Putamen (tissue), 1 donor: ENCODE measurements at regions not wholly inside any gene's neighbourhood (a gene's known extent, or its start where the extent isn't known, plus 50 kb on each side); places are given as distances from the start of the nearest gene placed in this dataset.

ENCODE experiments used
- DNase-seq: peaks from one replicate; pipeline ENCODE4 v3.0.0-alpha.2; 2016; ENCODE audit warnings: low spot score

DNA sequence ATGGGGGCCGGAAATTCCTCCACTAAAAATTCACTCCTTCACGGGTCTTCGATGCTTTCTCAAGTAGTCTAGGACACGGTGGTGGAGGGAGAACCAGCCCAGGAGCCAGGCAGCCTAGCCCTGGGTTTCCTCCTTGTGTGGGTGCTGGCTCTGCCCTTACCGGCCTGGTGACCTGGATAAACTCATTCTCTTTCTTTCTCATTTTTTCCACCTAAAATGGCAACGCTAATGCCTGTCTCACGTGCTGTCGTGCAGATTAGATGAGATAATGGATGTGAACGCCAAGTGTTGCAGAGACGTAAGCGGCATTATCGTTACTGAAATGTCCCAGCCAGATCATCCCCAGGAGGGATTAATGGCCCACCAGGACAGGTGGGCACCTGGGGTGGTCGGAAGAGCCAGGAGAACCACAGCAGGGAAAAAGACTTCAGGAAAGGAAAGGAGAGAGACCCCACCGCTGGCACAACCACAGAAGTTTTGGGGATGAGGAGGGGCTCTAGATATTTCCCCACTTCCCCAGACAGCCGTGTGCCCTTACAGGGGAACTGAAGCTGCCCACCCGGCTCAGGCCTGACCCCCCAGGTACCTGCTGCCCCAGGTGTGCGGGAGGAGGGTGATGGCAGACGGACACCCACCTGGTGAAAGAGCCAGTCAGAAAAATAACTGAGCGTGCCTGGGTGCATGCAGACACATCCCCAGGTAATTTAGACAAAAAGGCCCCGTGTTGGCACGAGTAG lies 100.8 kb upstream of the ASAP2 start:
- DNase-seq: no peak

DNA sequence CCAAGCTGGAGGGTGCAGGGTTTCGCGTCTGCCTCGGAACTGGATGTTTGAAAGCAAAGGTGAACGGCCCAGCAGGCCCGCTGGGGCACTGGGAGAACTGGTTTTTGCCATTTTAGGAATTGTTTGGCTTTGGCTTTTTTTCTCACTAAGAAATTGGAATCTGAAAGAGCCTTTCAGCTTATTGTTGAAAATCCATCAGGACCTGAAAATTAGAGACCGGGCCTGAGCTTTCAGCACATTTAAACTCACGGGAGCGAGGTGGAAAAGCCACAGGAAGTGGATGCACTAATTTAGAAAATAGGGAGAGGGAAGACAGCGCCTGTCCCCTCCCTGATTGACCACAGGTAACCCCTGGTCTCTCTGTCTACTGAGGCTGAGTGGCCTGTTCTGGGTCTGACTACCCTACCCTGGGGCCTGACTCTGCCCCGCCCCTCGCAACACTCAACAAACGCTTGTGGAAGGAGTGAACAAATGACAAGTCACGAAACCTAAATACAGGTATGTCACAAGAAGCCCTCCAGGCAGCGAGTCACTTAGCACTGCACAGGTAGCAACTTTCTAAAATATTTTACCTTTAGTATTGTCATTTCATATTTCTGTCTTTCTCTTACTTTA lies 100.3 kb upstream of the MBOAT2 start:
- no peak for DNase-seq

GRCh38 chr2:9102861-9103662 lies 99.6 kb upstream of the MBOAT2 start:
- no peak for DNase-seq

DNA sequence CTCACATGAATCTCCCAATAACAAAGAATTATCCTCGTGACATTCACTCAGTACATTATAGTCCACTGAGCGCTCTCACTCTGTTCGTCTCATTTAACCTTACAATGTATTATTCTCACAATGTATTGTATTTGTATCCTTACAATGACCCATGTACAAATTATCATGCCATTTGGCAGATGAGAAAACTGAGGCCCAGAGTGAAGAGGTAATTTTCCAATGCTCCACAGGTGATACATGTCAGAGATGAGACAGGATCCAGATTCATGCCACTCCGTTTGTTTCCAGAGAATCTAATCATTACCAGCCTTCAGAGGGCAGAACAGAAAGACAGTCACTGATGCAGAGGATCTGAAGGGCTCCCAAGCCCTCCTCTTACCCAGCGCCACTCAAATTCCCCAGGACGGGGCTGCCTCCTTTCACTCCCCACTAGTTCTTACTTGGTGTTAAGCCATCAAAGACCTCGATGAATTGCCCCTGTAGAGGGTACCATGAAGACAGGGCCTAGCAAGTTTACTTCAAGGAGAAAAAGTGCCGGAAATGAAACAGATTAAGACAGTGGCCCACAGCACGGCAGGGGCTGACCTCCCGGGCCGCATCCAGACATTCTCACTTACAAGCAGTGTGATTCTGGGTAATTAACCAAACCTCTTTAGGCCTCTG lies 98.4 kb upstream of the MBOAT2 start:
- no peak for DNase-seq

- DNase-seq: no peak
Measured at GRCh38 chr2:9100080-9100876, 96.8 kb upstream of the MBOAT2 start.

DNA sequence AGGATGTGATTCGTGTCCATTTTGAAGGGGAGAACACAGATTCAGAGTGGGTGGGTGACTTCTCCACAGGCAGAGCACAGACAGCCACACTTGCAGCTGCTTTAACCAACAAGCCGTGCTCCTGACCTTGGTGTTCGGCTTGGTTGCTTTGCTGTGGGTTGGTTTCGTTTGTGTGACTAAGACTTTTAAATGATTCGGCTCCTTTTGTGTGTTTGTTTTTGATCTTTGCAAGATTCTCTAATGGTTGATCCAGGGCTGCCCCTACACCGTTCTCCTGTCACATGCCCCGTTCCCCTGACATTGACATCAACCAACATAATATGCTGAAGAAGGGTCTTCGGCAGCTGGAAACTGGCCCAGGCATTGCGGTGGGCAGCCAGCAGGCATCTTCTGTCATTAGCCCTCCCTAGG lies 95.9 kb upstream of the MBOAT2 start:
- DNase-seq: no peak

DNA sequence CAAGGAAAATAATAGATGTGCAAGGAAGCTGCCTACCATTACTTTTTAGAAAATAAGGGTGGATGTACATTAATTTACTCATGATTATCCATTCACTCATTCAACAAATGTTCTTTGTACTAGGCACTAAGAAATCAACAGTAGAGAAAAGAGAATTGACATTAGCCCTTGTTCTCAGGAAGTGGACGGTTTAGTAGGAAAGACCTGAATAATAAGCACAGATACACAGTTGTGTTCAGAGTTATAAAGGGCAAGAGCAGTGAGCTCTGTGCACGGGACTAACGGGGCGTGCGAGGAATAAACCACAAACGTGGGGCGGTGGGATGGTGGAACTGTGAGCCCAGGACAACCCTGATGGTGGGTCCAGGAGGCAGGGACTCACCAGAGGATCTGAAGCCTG lies 94.4 kb upstream of the MBOAT2 start:
- DNase-seq: no peak

GRCh38 chr2:9097239-9097638 lies 93.8 kb upstream of the MBOAT2 start:
- DNase-seq: no peak

GRCh38 chr2:9096761-9097160 lies 93.3 kb upstream of the MBOAT2 start:
- DNase-seq: no peak

- DNase-seq: peak; percentile 58
Measured at GRCh38 chr2:9095690-9096089, 92.2 kb upstream of the MBOAT2 start.

DNA sequence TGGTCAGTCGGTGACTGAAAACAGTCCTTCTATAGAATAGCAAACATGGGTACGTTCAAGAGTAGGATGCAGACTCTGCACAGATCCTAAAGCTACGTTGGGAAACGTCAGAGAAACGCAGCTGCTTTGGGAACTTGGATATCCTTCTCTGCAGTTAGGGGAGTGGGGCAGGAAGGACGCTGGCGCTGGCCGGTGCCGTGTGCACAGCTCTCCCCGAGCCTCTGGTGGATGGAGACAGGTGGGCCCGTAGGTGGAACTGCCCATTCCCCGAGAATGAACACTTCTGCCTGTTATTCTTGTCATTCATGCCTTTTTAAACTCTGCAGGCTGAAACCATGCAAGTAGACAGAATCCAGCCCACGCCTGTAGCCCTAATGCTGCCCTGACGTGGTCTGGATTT lies 91.7 kb upstream of the MBOAT2 start:
- DNase-seq: no peak

DNA sequence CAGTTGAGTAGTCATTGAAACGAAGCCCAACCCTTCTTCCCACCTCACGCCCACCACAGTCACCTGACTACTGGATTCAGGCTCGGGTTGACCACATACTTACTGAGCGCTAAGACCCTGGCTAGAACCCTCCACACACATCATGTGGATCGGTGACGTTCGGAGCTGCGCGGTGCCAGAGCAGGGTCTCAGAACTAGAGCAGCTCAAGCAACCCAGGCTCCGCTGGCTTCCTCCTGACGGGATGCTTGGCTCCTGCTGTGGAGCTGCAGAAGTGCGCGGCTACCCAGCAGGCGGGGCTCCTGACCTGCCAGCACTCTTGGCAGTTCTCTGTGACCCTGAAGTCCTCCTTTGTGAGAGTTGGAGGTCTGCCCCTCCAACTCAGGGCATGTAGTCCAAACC lies 90.6 kb upstream of the MBOAT2 start:
- peak; percentile 21 for DNase-seq

- no peak for DNase-seq
Measured at GRCh38 chr2:9093324-9093723, 89.8 kb upstream of the MBOAT2 start.

DNA sequence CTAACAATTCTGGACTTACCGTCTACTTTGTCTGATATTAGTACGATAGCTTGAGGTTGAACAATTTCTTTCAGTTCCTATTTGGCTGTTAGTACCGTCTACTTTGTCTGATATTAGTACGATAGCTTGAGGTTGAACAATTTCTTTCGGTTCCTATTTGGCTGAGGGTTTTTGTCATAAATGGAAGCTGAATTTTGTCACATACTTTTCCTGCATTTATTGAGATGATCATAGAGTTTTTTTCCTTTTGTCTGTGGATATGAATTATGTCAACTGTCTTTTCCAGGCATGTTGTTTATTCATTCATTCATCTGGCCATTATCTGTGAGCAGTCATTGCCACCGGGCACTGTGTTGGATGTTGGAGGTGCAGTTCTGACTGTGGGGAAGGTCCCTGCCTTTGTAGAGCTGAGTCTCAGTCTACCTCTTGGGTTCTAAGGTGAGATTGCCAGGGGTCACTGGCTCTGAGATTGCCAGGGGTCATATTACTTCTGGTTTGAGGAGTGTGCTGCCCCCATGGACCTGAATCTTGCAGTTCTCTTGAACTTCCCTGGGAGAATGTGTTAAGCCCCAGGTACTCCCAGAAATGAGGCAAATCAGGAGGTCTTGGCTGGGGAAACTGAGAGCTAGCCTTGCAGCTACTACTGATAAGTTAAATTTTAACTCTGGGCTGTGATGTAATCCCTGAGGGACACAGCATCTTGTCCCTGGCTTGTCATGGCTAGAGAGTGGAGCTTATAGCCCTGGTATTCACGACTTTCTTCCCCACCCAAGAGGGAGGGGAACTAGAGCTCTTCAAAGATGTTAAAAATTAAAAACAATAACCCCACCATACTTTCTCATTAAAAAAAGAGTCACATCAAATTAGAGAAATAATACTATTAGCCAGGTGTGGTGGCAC lies 89.1 kb upstream of the MBOAT2 start:
- DNase-seq: no peak

DNA sequence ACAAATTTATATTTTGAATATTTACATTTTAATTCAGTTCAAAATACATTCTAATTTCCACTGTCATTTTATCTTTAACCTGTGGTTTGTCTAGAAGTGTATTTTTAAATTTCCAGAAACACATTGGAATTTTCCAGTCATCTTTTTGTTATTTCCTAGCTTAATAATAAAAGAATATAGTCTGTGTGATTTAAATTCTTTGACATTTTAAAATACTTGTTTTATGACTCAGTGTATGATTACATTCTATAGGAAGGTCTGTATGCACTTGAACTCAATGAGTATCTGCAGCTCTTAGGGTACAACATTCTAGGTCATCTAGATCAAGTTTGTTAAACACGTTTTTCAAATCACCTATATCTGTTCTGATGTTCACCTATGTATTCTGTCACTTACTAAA lies 88.3 kb upstream of the MBOAT2 start:
- DNase-seq: no peak

- DNase-seq: no peak
Measured at GRCh38 chr2:9089831-9090230, 86.3 kb upstream of the MBOAT2 start.

DNA sequence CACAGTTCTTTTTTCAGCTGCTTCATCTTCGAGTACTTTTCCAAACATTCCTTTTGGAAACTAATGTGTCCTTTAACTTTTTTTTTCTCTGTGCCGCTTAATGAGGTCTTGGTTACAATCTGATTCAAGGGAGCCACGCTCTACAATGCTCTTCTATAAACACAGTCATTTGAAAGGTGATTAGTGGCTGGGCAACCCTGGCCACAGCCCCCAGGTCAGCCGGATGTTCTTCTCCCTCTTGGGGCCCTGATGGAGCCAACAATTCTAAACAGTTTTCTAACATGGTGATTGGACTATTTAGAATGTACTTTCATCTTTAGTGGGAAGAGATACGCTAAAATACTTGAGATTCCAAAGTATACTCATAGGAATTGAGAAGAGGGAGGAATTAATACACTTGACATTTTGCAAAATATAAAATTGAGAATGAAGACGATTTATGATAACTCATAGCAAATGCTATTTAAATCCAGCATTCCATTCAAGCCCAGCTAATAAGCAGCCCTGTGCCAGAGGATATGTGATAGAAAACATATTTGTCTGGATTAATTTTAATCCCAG lies 83.7 kb upstream of the MBOAT2 start:
- no peak for DNase-seq

DNA sequence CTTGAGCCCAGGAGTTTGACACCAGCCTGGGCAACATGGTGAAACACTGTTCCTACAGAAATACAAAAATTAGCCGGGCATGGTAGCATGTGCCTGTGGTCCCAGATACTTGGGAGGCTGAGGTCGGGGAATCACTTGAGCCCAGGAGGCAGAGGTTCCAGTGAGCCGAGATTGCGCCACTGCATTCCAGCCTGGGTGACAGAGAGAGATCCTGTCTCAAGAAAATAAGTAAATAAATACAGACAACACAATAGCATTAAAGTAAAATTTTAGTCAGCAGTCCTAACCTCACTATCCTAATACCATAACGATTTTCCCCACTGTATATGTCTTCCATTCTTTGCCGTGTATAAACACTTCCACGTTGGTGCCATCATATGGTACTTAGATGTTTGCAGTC lies 83.0 kb upstream of the MBOAT2 start:
- DNase-seq: no peak

- no peak for DNase-seq
Measured at GRCh38 chr2:9085353-9085752, 81.9 kb upstream of the MBOAT2 start.

DNA sequence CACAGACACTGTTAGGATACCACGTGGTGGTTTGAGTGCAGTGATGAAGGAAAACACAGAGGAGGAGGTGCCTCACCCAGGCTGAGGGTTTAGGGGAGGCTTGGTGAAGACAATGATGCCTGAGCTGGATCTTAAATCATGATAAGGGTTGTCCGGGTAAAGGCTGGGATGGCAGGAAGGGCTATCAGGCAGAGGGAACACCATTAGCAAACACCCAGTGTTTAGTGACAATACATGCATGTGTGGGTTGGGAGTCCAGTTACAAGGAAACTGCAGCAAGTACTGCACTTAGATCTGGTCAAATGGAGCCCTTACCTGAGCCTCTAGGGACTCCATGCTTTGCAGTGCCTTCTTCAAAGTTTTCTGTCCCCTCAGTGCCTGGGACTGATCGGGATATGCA lies 79.8 kb upstream of the MBOAT2 start:
- no peak for DNase-seq
